ENCODE measurements at regions not wholly inside any gene's neighbourhood (a gene's known extent, or its start where the extent isn't known, plus 50 kb on each side); places are given as distances from the start of the nearest gene placed in this dataset.
A peak's percentile ranks its signal among the peaks of the same experiment; 100 is the strongest.

GRCh38 chr14:41299924-41300323 lies 306.8 kb upstream of the LRFN5 start:
- Histone ChIP-seq H3K4me1 (ENCODE audit: control insufficient read depth, insufficient read depth, low read length) (peaks cover 16% of the 10 kb centered on the region), H3K27ac (ENCODE audit: low read depth, low read length) (no peak overlapping the region), H3K4me3 (ENCODE audit: low read length) (no peak overlapping the region), H3K36me3 (ENCODE audit: control insufficient read depth, insufficient read depth, low read length) (no peaks in the 10 kb centered on the region), H3K27me3 (ENCODE audit: control insufficient read depth, insufficient read depth, low read length, poor library complexity, severe bottlenecking) (no peaks in the 10 kb centered on the region), H3K9ac (ENCODE audit: extremely low read depth, low read length, poor library complexity, severe bottlenecking) (no peak overlapping the region), H3K9me3 (ENCODE audit: control insufficient read depth, low read length) (no peaks in the 10 kb centered on the region)
- no peak for DNase-seq
- Mint-ChIP-seq H3K36me3 (ENCODE audit: low read depth) (no peaks in the 10 kb centered on the region), H3K27ac (no peak overlapping the region), H3K27me3 (ENCODE audit: insufficient read depth) (no peaks in the 10 kb centered on the region), H3K4me3 (no peak overlapping the region), H3K9me3 (no peaks in the 10 kb centered on the region), H3K4me1 (peaks cover 26% of the 10 kb centered on the region)
- WGBS, 2 experiments (ENCODE audit: insufficient coverage in 1 of 2, insufficient read length in 1 of 2) = 86% methylated on average over 1 to 3 of the region's 4 CpGs
- peak; percentile 78 for TF ChIP-seq CTCF (conservative IDR thresholded peaks at IDR 0.05)

- TF ChIP-seq CTCF (conservative IDR thresholded peaks at IDR 0.05) = no peak
- H3K36me3 Mint-ChIP-seq (ENCODE audit: low read depth) = no peaks in the 10 kb centered on the region
- H3K9me3 Mint-ChIP-seq = no peaks in the 10 kb centered on the region
- 100% methylated on average over 1 of the region's 2 CpGs; no CpG with 5 or more reads in 1 of the 2 experiments for WGBS, 2 experiments (ENCODE audit: insufficient coverage in 1 of 2, insufficient read length in 1 of 2)
- no peak overlapping the region for H3K4me3 ChIP-seq (ENCODE audit: low read length)
- H3K4me1 Mint-ChIP-seq = peaks cover 26% of the 10 kb centered on the region
- no peak overlapping the region for H3K27ac ChIP-seq (ENCODE audit: low read depth, low read length)
- no peaks in the 10 kb centered on the region for H3K9me3 ChIP-seq (ENCODE audit: control insufficient read depth, low read length)
- no peak overlapping the region for H3K9ac ChIP-seq (ENCODE audit: extremely low read depth, low read length, poor library complexity, severe bottlenecking)
- H3K27me3 Mint-ChIP-seq (ENCODE audit: insufficient read depth) = no peaks in the 10 kb centered on the region
- H3K4me3 Mint-ChIP-seq = no peak overlapping the region
- no peak for DNase-seq
- peaks cover 16% of the 10 kb centered on the region for H3K4me1 ChIP-seq (ENCODE audit: control insufficient read depth, insufficient read depth, low read length)
- no peak overlapping the region for H3K27ac Mint-ChIP-seq
- no peaks in the 10 kb centered on the region for H3K36me3 ChIP-seq (ENCODE audit: control insufficient read depth, insufficient read depth, low read length)
- H3K27me3 ChIP-seq (ENCODE audit: control insufficient read depth, insufficient read depth, low read length, poor library complexity, severe bottlenecking) = no peaks in the 10 kb centered on the region
Observed at GRCh38 chr14:41298328-41298690, 308.4 kb upstream of the LRFN5 start.

GRCh38 chr14:41297576-41298327 lies 308.9 kb upstream of the LRFN5 start:
- 65 to 67% methylated on average over 5 of the region's 5 CpGs for WGBS, 2 experiments (ENCODE audit: insufficient coverage in 1 of 2, insufficient read length in 1 of 2)
- H3K4me3 Mint-ChIP-seq = no peak overlapping the region
- H3K36me3 Mint-ChIP-seq (ENCODE audit: low read depth) = no peaks in the 10 kb centered on the region
- H3K4me3 ChIP-seq (ENCODE audit: low read length) = no peak overlapping the region
- no peak overlapping the region for H3K9ac ChIP-seq (ENCODE audit: extremely low read depth, low read length, poor library complexity, severe bottlenecking)
- no peaks in the 10 kb centered on the region for H3K9me3 ChIP-seq (ENCODE audit: control insufficient read depth, low read length)
- H3K36me3 ChIP-seq (ENCODE audit: control insufficient read depth, insufficient read depth, low read length) = no peaks in the 10 kb centered on the region
- no peak for TF ChIP-seq CTCF (conservative IDR thresholded peaks at IDR 0.05)
- H3K4me1 ChIP-seq (ENCODE audit: control insufficient read depth, insufficient read depth, low read length) = peaks cover 16% of the 10 kb centered on the region
- peaks cover 26% of the 10 kb centered on the region for H3K4me1 Mint-ChIP-seq
- no peak overlapping the region for H3K27ac Mint-ChIP-seq
- no peaks in the 10 kb centered on the region for H3K9me3 Mint-ChIP-seq
- no peak for DNase-seq
- no peak overlapping the region for H3K27ac ChIP-seq (ENCODE audit: low read depth, low read length)
- no peaks in the 10 kb centered on the region for H3K27me3 Mint-ChIP-seq (ENCODE audit: insufficient read depth)
- no peaks in the 10 kb centered on the region for H3K27me3 ChIP-seq (ENCODE audit: control insufficient read depth, insufficient read depth, low read length, poor library complexity, severe bottlenecking)
